ENCODE measurements at regions not wholly inside any gene's neighbourhood (a gene's known extent, or its start where the extent isn't known, plus 50 kb on each side); places are given as distances from the start of the nearest gene placed in this dataset.

GRCh38 chr10:88063861-88064557 is 200.6 kb downstream of the PTEN start:
- no peak for TF ChIP-seq CTCF (IDR thresholded peaks at IDR 0.05; ENCODE audit: control insufficient read depth, extremely low read depth, insufficient read depth)
- DNase-seq (ENCODE audit: low read depth) = no peak
- H3K4me3 ChIP-seq (ENCODE audit: low read depth, low read length) = no peak overlapping the region

GRCh38 chr10:88064608-88065382 is 201.4 kb downstream of the PTEN start:
- TF ChIP-seq CTCF (IDR thresholded peaks at IDR 0.05; ENCODE audit: control insufficient read depth, extremely low read depth, insufficient read depth) = no peak
- no peak for DNase-seq (ENCODE audit: low read depth)
- H3K4me3 ChIP-seq (ENCODE audit: low read depth, low read length) = no peak overlapping the region

- no peak for TF ChIP-seq CTCF (IDR thresholded peaks at IDR 0.05; ENCODE audit: control insufficient read depth, extremely low read depth, insufficient read depth)
- no peak overlapping the region for H3K4me3 ChIP-seq (ENCODE audit: low read depth, low read length)
- no peak for DNase-seq (ENCODE audit: low read depth)
Measured at GRCh38 chr10:88065383-88066049, 202.1 kb downstream of the PTEN start.

GRCh38 chr10:88066319-88066718 is 202.9 kb downstream of the PTEN start:
- H3K4me3 ChIP-seq (ENCODE audit: low read depth, low read length) = no peak overlapping the region
- TF ChIP-seq CTCF (IDR thresholded peaks at IDR 0.05; ENCODE audit: control insufficient read depth, extremely low read depth, insufficient read depth) = no peak
- no peak for DNase-seq (ENCODE audit: low read depth)

GRCh38 chr10:88066876-88067275 is 203.5 kb downstream of the PTEN start:
- no peak for DNase-seq (ENCODE audit: low read depth)
- H3K4me3 ChIP-seq (ENCODE audit: low read depth, low read length) = no peak overlapping the region
- TF ChIP-seq CTCF (IDR thresholded peaks at IDR 0.05; ENCODE audit: control insufficient read depth, extremely low read depth, insufficient read depth) = no peak

GRCh38 chr10:88067737-88068136 is 204.3 kb downstream of the PTEN start:
- H3K4me3 ChIP-seq (ENCODE audit: low read depth, low read length) = no peak overlapping the region
- no peak for TF ChIP-seq CTCF (IDR thresholded peaks at IDR 0.05; ENCODE audit: control insufficient read depth, extremely low read depth, insufficient read depth)
- DNase-seq (ENCODE audit: low read depth) = no peak

Data from LNCaP clone FGC (cell line).